H1 (cell line): ENCODE measurements at regions not wholly inside any gene's neighbourhood (a gene's known extent, or its start where the extent isn't known, plus 50 kb on each side); places are given as distances from the start of the nearest gene placed in this dataset.

Experiments used
- CTCF ChIP-seq, 3 experiments: IDR thresholded peaks; 1 replicate in 2 of 3; 2 replicates in 1 of 3; pipeline versions ENCODE4 v1.5.1 to v1.6.1; 2011; ENCODE audit warnings: low read length in 3 of 3, mild to moderate bottlenecking in 3 of 3, inconsistent platforms in 2 of 3, low read depth in 1 of 3, moderate library complexity in 1 of 3; ENCODE audit not compliant: insufficient read depth in 1 of 3; ENCODE audit errors: control extremely low read depth in 1 of 3
- EP300 ChIP-seq, 2 experiments: IDR thresholded peaks; 1 replicate in 1 of 2; 2 replicates in 1 of 2; pipeline ENCODE4 v1.6.1; 2011 to 2012; ENCODE audit warnings: low read depth in 2 of 2, low read length in 2 of 2, mild to moderate bottlenecking in 2 of 2, borderline replicate concordance in 1 of 2, inconsistent platforms in 1 of 2, moderate library complexity in 1 of 2
- EZH2 ChIP-seq: fragments of 200-600 bp; sonication (generic); IDR thresholded peaks from 2 replicates; pipeline ENCODE4 v1.7.1; 2012; ENCODE audit warnings: low read depth, mild to moderate bottlenecking, moderate library complexity, low read length, inconsistent platforms; ENCODE audit not compliant: severe bottlenecking
- SRF ChIP-seq: IDR thresholded peaks from 2 replicates; pipeline ENCODE4 v1.6.1; 2011; ENCODE audit warnings: mild to moderate bottlenecking, low read depth, low read length, moderate library complexity

GRCh38 chr3:16765661-16766060, 119.1 kb upstream of the PLCL2 start:
- TF ChIP-seq CTCF (IDR thresholded peaks at IDR 0.05; ENCODE audit: control extremely low read depth in 1 of 3, insufficient read depth in 1 of 3, low read depth in 1 of 3, low read length in 3 of 3) (no peak), EP300 (IDR thresholded peaks at IDR 0.05; ENCODE audit: borderline replicate concordance in 1 of 2, low read depth in 2 of 2, low read length in 2 of 2) (no peak), EZH2 (no peak), SRF (no peak)
